HFF-Myc (cell line): ENCODE measurements at regions not wholly inside any gene's neighbourhood (a gene's known extent, or its start where the extent isn't known, plus 50 kb on each side); places are given as distances from the start of the nearest gene placed in this dataset.

Source experiments
- DNase-seq: peaks from one replicate; pipeline ENCODE4 v3.0.0-alpha.2; 2011; ENCODE audit warnings: low read depth; ENCODE audit errors: extremely low read depth
- H3K4me3 ChIP-seq: replicated peaks from 2 replicates; pipeline ENCODE4 v1.5.1; 2011; ENCODE audit warnings: low read depth, mild to moderate bottlenecking, control low read depth, low read length
- TF ChIP-seq, protein P1 (sequence below): IDR thresholded peaks from 2 replicates; pipeline ENCODE4 v1.5.1; 2012; ENCODE audit warnings: mild to moderate bottlenecking, low read depth, low read length, control low read depth; ENCODE audit errors: missing control alignments

DNA sequence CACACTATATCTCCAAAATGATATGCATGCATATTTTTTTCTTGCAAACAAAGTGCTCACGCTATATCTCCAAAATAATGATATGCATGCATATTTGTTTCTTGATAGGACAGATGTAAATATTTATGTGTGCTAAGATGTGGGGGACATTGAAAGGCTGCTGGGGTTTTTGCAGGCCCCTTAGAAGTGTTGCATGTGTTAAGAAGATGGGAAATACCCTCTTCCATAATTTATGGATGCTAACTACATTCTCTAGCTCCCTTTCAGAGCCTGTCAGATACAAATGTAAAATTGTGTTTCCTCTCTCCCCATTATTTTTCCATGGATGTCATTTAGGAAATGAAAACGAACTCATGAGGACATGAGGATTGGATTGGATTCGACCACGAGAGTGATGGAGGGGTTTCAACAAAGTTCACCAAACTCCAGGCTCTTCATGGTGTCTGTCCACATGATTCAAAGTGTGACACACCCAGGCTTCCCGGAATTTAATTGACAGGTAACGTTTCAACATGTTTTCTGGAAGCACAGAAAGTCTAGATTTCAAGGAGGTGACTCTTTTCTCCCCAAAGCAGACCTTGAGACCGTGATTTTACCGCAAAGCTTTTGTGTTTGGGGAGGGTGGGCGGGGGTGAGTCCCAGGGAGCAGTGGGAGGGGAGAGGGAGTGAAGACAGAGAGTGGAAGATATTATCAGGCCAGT, 94.4 kb upstream of the CD99 start:
- TF ChIP-seq, protein P1, sequence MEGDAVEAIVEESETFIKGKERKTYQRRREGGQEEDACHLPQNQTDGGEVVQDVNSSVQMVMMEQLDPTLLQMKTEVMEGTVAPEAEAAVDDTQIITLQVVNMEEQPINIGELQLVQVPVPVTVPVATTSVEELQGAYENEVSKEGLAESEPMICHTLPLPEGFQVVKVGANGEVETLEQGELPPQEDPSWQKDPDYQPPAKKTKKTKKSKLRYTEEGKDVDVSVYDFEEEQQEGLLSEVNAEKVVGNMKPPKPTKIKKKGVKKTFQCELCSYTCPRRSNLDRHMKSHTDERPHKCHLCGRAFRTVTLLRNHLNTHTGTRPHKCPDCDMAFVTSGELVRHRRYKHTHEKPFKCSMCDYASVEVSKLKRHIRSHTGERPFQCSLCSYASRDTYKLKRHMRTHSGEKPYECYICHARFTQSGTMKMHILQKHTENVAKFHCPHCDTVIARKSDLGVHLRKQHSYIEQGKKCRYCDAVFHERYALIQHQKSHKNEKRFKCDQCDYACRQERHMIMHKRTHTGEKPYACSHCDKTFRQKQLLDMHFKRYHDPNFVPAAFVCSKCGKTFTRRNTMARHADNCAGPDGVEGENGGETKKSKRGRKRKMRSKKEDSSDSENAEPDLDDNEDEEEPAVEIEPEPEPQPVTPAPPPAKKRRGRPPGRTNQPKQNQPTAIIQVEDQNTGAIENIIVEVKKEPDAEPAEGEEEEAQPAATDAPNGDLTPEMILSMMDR = no peak
- DNase-seq = no peak
- no peak overlapping the region for H3K4me3 ChIP-seq

DNA sequence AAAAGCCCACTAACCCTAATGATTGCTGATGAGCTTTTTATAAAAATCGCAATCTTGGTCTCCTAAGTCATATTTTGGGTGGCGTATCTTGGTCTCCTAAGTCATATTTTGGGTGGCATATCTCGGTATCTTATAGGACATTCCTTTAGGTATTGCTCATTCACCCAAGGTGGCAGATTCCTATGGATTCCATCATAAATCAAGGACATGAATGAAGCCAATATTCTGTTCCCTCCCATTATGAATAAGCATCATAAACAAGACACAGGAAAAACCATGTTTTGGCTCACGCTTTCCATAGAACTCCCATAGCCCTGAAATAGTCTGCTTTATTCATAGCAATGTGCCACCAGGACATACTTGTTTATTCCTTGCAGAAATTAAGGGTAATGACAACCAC, 95.0 kb upstream of the CD99 start:
- H3K4me3 ChIP-seq = no peak overlapping the region
- TF ChIP-seq, protein P1 = no peak
- DNase-seq = no peak

DNA sequence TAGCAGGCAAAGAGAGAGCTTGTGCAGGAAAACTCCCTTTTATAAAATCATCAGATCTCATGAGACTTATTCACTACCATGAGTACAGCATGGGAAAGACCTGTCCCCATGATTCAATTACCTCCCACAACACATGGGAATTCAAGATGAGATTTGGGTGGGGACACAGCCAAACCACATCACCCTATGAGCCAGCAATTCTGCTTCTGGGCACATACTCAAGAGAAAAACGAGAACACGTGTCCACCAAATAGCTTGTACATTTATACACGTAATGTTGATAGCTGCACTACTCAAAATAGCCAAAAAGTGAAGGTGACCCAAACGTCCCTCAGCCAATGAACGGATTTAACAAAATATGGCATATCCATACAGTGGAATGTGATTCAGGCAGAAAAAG, 94.5 kb upstream of the DHRSX start:
- TF ChIP-seq, protein P1 = no peak
- no peak overlapping the region for H3K4me3 ChIP-seq
- no peak for DNase-seq

DNA sequence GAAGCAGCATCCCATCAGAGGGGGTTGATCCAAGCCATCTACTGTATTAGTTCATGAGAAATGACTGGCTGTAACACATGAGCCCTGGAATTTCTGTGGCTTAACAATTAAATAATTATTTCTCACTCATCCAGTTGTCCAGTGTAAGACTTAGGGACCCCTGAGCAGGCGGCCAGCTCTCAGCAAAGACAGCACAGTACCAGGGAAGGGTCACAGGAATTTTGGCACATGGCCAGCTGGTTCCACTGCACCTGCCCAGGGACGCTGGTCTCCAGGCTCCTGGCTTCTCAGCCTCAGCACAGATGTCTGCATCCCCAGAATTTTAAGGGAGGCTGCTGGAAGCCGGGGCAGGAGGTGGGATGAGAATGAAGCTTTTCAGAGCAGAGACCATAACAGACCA, 93.7 kb upstream of the DHRSX start:
- TF ChIP-seq, protein P1 = no peak

DNA sequence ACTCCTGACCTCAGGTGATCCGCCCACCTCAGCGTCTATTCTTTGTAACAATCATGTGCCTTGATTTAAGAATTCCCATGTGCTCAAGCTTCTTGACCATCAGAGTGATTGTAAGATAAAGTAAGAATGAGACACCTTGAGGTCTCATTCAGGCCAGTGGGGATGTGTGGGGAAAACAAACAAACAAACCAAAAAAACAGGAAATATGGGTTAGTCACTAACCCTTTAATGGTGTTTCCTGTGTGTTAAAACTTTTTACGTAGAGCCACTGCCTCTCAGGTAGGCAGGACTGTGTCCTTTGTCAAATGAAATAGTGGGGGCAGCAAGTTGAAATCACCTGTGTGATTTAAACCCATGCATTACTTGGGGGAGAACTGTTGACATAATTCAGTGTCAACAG, 91.5 kb upstream of the DHRSX start:
- no peak for DNase-seq
- no peak overlapping the region for H3K4me3 ChIP-seq
- TF ChIP-seq, protein P1 = no peak

More for the DNA sequence above, 93.7 kb upstream of the DHRSX start:
- H3K4me3 ChIP-seq = no peak overlapping the region
- DNase-seq = no peak

DNA sequence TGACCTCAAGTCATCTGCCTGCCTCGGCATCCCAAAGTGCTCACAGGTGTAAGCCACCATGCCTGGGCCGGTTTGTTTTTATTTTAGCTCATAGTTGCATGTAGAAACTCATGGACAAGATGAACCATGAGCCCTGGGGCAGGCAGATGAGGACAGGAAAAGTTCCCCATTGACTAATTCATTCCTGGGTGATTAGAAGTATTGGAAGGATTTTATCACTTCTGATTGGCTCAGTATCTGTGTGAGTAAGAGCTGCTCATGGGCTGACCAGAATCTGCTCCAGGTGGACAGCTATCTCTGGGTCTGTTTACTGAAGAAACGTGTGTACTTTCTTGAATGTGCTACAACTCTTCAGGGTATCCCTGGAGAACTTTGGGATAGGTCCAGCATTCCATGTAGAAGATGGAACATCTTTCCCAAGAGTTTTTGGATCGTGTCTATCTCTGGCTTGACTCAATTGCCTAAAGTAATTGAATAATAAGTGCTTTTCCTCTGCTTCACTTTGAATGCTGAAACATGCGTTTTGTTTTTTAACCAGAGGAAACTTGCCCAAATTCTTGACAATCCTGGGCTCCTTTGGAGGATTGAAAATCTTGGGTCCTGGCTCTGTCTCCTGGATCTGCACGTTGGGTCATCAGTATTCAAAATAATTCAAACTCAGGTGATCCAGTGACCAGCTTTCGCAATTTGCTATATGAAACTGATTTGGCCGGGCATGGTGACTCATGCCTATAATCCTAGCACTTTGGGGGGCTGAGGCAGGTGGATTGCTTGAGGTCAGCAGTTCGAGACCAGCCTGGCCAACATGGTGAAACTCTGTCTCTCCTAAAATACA, 88.6 kb upstream of the DHRSX start:
- TF ChIP-seq, protein P1 = no peak
- no peak for DNase-seq
- H3K4me3 ChIP-seq = no peak overlapping the region
